NCI-H82 (cell line): ENCODE measurements at regions not wholly inside any gene's neighbourhood (a gene's known extent, or its start where the extent isn't known, plus 50 kb on each side); places are given as distances from the start of the nearest gene placed in this dataset.

Experiments
- DNase-seq: peaks from one replicate; lab custom pipeline; 2025; lab: John Stamatoyannopoulos, UW

DNA sequence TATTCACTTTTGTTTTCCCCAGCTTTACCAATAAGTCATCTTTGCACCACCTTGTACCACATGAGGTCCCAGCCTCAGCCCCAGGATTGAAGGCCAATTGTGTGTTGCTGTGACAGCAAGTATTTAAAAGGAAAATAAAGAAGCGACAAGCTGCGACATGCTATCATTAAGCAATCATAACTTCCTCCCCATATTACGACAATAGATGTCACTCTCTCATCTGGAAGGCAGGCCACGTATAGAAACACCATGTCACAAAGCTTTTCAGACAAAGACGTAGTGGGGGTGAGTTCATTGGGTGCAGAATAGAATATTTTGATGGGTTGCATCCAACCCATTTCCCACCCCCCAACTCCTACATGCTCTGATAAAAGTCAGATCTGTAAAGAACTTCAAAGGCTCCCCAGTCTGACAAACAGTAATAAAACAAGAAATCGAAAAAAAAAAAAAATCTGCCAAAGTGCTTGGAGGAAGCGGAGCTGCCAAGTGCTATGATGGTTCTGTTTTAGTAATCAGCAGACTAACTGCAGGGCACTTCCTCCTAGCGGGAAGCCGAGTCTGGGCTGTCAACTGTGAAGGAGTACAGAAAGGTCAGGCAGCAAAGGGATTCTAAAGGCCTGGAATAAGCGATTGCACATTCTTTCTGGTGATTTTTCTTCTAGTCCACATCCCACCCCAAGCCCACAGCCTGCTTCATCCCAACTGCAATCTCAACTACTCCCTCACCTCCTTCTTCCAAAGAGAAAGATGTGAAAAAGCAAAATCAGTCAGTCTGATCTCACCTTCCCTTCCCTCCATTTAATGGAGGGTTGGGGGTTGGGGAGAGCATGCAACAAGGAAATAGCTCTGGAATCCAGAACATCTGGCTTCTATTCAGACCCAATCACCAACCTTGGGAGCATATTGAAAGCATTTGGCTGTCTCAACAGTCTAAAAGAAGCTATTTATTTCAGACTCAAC lies 131.4 kb upstream of the UBASH3B start:
- DNase-seq: no peak

DNA sequence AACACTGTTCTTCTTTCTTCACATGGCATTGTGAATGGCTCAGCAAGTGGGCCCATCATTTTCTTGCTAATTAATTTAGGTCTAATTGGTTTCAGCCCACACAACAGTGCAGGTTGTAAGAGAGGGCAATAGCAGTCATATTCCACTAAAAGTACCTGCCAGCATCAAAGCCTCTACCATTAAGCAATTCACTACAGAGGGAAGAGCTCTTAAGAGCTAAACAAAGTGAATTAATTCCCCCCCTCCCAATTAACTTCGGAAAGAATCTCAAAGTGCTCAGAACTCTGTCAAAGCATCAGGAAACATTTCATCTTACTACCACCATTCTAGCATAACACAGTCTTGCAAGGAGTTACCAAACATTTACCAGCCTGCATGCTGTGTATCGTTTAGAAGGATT lies 133.9 kb upstream of the UBASH3B start:
- no peak for DNase-seq

DNA sequence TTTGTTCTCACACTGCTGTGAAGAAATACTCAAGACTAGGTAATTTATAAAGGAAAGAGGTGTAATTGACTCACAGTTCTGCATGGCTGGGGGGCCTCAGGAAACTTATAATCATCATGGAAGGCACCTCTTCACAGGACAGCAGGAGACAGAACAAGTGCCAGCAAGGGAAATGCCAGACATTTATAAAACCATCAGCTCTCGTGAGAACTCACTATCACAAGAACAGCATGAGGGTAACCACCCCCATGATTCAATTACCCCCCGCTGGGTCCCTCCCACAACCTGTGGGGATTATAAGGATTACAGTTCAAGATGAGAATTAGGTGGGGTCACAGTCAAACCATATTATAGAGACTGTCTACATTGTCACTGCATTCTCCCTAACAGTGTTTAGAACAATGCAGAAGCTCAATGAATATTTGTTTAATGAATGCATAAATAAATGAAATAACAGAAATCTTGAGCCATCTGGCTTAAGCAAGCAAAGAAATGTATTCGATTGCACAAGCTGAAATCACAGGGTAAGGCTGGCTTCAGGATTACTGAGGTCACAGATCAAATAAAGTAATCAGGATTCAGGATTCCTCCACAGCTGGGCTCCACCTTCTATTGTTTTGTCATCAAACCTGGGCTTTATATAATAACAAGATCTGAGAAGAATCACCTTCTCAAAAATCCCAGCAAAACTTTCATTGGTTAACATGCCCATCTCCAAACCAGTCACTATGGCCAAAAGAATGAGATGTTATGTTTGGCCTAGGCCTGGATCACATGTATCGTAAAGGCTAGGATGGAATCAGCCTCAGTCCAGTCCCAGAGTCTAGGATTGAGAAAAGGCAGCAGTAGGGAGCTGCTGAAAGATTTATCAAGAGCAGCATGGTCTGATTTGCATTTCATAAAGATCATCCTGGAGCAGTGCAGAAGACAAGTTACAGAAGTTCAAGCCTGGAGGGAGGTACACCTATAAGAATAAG lies 137.8 kb upstream of the UBASH3B start:
- DNase-seq: no peak

DNA sequence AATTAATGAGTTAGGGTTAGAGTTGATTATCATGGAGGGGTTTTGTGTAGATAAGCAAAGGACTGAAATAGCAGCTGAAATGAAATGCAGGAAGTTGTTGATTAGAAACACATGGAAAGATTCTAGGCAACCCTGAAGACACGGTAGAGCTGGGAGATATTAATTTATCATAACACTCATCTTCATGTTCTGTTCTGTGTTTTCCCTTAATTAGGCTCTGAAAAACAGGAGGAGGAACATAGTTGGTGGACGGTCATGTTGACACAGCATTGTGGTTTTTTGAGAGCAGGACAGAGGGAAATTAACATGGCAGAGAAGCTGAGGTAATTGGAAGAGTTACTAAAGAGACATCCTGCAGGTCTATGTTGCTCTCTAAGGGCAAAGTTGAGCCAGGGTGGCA lies 138.8 kb upstream of the UBASH3B start:
- DNase-seq: no peak

DNA sequence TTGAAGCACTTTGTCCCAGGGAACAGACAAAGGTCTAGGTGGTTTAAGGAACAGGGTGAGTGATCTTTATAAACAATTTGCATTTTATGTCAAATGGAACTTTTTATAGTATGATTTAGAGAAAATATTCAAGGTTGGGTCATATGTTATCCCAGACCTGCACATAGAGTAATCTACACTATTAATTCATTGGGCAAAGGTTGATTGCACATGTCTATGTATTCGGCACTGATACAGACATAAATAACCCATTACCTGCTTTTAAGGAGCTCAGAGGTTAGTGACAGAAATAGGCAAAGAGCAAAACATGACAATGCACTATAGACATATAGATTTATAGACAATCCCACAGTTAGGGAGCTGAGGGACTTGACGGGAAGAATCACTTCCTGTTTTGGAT lies 141.5 kb upstream of the UBASH3B start:
- no peak for DNase-seq

DNA sequence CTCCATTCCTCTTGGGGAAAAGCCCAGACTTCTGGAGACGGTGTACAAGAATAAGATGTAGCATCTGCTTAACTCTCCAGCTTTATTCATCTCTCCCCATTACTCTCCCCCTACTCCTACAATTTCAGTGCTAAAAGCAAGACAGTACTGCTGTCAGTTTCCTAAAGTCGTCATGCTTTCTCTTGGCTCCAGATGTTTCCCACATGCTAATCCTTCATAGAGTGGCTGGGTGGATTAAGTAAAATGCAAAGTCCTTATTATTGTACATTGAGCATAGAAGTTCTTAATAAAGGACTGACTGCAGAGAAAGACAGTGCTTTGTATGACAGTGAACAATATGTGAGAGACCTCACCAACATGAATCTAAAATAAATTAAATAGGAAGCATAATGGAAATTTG lies 142.2 kb upstream of the UBASH3B start:
- DNase-seq: no peak

DNA sequence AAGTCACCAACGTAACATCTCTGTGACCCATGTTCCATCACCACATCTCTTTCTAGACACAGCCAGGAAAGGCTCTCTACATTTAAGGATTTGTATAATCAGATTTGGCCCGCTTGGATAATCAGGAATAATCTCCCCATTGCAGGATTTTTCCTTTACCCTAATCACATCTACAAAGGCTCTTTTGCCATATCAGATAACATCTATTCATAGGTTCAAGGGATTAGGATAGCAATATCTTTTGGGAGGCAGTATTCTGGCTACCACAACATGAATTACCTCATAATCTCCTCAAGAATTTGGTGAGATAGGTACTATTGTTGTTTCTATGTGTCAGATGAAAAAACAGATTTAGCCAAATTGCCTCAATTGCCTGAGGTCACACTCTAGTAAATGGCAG lies 142.8 kb upstream of the UBASH3B start:
- DNase-seq: peak; percentile 56

DNA sequence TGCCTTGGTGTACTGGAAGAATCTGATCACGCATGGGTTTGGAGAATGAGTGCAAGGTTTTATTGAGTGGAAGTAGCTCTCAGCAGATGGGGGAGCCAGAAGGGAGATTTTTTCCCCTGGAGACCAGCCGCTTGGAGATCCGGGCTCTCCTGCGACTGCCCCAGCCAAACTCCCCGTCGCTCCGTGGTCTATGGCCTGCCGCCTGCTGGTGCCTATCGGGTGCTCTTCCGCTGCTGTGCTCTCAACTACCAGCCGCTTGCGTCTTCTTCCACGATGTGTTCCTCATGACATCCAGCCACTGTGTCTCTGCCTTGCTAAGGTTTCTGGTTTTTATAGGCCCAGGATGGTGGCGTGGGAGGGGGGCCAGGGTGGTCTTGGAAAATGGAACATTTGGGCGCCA lies 145.6 kb upstream of the UBASH3B start:
- DNase-seq: no peak

DNA sequence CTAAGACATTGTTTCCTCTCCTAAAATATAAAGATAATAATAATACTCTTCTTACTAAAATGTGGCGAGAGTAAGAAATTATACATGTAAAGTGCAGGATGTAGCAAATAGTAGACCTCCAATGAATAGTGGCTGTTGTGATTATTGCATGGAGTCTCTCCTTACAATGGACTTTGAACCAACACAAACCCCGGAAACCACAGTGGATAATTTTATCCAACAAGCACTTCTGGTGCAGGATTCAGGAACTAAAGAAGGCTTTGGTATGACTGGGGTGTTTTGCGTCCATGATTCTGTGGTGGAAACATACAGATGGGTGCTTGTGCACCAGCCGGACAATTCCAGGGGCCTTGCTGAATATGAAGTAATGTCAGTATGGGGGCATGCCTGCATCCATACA lies 146.4 kb upstream of the UBASH3B start:
- no peak for DNase-seq

DNA sequence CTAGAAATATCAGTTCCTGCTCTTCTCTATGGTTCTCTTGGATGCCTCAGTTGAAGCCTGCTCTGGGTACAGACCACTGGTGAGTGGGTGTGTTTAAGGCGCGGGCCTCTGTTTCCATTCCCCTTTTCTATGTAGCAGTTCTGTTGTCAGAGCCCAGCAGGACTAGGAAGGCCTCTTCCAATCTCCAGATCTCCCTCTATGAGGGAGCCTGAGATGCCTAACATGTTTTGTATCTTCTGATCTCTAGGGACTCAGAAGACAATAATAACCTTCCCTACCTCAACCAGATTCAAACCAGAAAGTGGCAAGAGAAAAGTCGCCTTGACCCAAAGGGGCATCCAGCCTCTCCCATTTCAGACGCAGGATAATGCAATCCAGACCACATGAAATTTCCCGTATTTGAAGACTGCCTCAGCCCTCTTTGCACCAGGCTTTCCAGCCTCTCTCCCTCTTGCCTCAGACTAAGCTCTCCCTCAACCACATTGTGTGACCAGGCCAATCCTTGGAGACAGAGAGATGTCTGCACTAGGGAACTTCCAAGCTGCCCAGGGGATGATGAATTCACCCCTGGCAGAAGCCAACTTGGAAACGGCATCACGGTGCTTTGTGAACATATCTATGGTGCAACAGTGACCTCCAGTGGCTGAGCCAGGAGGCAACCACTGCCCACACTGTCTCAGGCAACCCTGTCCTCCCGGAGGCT lies 150.1 kb upstream of the UBASH3B start:
- peak; percentile 66 for DNase-seq

DNA sequence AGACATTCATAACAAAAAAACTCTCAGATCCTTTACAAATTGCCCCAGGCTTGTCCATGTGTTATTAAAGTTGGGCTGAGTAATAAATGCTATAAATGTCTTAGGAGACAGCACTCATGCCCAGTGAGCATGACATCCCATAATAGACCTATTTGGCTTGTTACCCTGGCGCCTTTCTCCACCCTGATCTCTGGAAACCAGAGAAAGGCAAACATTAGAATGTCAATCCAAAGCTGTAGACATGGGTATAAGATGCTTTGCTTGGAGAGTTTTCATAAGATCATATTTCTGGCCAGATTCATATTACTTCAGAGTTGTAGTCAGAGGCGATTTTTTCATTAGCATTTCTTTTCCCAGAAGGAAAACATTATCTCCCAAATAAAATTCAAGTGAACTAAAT lies 161.3 kb upstream of the UBASH3B start:
- no peak for DNase-seq

DNA sequence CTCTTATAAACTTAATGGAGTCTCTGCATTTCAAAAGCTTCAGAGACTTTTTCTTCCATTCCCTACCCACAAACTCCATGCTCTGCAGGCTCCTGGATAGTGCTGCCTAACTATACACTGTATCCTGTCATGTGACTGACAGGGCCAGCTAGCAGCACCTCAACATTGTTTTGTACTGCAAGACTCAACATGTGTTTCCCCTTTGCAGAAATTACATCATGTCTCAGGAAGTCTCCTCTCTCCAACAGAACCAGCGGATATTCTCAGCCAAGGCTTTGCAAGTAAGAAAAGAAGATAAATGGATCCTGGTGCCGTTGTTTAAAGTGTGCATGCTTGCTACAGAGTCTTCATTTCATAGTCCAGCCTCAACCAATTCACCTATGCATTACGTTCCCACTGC lies 164.0 kb upstream of the UBASH3B start:
- DNase-seq: no peak

DNA sequence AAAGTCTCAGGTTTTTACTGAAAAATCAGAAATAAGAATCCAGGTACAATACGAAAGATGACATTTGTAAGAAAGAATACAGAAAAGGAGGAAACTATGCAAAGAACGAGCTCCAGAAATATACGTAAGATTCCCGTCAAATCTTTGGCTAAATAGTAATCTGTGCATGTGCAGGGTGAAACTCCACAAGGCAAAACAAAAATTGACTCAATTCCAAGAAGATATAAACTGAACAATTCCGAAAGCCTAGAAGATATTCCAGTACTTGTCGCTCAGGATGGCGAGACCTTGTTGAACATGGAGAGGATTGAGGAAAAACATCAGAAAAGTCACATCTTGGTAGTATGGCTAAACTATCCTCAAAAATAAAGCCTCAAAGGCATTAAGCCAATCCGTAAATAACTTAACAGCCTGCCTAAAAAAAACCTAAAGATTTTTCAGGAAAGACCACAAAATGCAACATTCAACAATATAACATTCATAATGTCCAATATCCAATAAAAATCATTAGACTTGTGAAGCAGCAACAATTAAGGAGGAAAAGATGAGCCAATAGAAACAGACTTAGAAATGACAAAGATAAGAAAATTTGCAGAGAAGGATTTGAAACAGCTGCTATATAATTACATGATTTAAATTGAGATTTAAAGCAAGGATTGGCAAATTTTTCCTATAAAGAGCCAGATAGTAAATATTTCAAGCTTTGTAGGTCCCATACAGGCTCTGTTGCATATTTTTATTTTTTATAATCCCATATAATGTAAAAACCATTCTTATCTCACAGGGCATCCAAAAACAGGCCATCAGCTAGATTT lies 166.4 kb upstream of the UBASH3B start:
- DNase-seq: no peak

DNA sequence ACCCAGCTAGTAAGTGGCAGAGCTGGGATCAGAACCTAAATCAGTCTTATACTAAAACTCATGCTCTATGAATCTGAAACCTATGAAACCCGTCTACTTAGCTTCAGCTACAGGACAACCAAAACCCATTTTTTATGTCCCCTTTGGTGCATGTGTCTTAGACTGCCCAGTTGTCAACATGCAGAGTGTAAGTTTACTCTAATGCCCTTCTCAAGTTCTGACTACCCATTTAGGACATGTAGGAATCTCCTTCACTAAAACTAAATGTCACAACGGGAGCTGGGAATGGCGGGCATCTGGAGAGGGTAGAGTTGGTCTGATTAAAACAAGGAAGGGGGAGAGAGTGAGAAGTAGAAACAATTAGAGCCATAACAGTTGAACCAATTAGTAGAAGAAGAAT lies 167.9 kb upstream of the UBASH3B start:
- no peak for DNase-seq

DNA sequence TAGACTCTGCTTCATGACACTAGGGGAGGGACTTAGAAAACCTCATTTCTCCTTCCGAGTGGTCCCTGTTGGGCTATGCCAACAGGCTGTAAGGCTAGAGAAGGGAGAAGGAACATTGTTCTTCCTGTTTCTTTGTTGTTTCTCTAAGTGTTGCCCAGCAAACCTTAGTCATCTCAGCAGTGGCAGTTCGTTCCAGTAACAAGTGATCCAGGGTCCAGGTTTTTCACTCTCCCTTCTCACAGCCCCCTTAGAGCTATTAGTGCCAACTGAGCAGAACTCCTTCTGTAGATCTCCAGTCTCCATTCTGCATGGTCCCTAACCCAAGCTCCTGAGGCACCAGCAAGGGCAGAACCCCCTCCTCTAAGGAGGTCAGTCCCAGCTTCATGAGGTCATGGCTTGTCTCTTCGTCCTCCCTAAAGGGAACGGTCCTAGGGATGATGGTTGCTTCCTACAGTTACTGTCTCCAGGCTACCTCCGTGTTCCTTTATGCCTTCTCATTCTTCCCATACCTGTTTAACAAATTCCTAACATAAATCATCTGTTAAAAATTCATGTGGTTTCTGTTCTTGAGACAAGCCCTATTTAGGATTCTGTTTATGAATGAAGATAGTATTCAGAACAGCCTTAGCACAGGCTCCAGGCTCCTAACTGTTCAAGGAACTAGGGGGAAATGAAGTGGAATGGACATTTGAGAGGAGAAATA lies 168.6 kb upstream of the UBASH3B start:
- DNase-seq: peak; percentile 0

DNA sequence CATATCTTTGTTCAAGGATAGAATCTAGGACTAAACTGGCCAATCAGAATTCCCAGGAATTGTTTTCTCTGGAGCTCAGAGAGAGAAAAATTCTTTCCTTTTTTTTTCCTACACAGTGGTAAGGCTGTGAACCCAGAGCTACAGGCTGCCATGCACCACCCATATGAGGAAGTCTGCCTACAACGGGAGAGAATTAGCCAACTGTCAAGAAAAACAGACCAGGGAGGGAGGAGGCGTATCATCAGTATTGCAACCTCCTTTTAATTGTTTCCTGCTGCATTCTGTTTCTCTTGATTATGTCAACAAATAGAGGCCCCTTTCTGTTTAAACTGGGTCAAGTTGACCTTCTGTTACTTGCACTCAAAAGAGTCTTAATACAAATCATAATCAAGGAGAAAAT lies 176.5 kb upstream of the UBASH3B start:
- no peak for DNase-seq

DNA sequence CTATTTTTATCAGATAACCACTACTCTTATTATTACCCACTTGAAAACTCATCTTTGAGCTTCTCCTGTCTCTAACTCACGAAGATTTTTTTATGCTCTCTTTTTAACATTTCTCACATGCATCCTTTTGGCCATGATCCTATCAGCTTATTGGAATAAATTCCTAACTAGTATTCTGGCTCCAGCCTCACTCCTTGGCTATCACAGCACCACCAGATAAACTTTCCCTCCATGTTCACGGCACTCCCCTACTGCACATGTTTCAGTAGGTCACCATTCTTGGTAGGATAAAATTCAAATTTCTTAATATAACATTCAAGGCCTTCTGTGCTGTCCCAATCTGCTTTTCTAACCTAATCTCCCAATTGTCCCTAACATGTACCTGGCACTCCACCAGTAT lies 186.6 kb upstream of the UBASH3B start:
- DNase-seq: no peak

DNA sequence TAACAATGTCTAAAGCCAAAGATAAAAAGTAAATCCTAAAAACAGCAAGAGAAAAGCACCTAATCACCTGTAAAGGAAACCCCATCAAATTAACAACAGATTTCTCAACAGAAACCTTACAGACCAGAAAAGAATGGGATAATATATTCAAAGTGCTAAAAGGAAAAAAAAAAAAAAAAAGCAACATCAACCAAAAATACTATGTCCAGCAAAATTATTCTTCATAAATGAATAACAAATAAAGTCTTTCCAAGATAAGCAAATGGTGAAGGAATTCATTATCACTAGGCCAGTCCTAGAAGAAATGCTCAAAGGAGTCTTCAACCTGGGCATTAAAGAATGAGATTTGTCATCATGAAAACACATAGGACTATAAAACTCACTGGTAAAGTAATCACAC lies 192.0 kb upstream of the UBASH3B start:
- no peak for DNase-seq

DNA sequence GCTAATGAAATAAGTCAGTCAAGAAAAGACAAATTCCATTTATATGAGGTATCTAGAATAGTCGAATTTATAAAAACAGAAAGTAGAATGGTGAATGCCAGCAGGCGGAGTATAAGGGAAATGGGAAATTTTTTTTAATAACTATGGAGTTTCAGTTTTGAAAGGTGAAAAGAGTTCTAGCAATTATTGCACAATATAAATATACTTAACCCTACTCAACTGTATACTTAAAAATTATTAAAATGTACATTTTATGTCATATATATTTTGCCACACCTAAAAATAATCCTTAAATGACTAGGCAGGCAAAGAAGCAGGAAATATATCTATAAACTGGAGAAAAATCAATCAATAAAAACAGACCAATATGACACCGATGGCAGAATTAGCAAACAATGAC lies 196.5 kb upstream of the UBASH3B start:
- DNase-seq: no peak

DNA sequence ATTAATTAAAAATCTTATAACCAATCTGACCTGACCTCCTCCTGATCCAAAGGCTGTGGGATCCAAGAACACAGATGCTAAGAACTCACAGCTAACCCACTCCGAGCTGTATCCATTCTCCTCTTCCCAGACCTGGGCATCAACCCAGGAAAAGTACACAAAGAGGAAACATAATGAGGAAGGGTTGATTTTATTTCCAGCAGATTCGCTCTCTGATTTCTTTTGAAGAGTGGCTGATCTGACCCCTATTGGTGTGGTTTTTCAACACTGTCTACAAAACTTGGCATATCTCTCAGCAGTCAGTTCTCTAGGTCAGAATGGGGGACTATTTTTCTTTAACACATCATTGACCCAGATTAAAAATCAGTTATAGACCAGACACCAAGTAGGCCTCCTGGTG lies 201.9 kb upstream of the UBASH3B start:
- no peak for DNase-seq

DNA sequence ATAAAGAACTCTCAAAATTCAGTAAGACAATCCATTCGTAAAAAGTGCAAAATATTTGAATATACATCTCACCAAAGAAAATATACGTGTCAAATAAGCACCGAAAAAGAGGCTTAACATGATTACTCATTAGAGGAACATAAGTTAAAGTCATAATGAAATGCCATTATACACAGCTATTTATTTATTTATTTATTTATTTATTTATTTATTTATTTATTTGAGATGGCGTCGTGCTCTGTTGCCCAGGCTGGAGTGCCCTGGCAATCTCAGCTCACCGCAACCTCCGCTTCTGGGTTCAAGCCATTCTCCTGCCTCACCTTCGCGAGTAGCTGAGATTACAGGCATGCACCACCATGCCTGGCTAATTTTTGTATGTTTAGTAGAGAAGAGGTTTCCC lies 203.6 kb upstream of the UBASH3B start:
- no peak for DNase-seq
